ENCODE measurements at regions not wholly inside any gene's neighbourhood (a gene's known extent, or its start where the extent isn't known, plus 50 kb on each side); places are given as distances from the start of the nearest gene placed in this dataset.

- TF ChIP-seq GATA2 (IDR thresholded peaks at IDR 0.05; ENCODE audit: low read depth, low read length) (no peak), GATA3 (IDR thresholded peaks at IDR 0.05; ENCODE audit: low read depth, low read length) (no peak)
Observed at GRCh38 chr17:79201119-79201518, 126.5 kb downstream of the ENGASE start.

Measured in SH-SY5Y (cell line).